HCT116 (cell line): ENCODE measurements at regions not wholly inside any gene's neighbourhood (a gene's known extent, or its start where the extent isn't known, plus 50 kb on each side); places are given as distances from the start of the nearest gene placed in this dataset.

Experiments
- ATAC-seq: fragments of 200-7000 bp; cut with Tn5 transposase; 2 replicates; pipeline ENCODE4 v1.9.1; 2020; ENCODE audit warnings: mild to moderate bottlenecking, moderate library complexity
- BruUV-seq: library from RNA; stranded (reverse); fragments of 400-500 nt; replicated peaks from 2 replicates; lab custom pipeline; 2021; lab: Mats Ljungman, UMichigan
- CTCF ChIA-PET: fragments of 300-600 bp; sonication (Branson Sonifier 250); formaldehyde crosslinking; loops from one replicate; lab custom pipeline; 2021; ENCODE audit warnings: antibody characterized with exemption; lab: Charles Lee
- POLR2A ChIA-PET: fragments of 300-600, 350-600 bp; sonication (Branson Sonifier 250); formaldehyde crosslinking; loops from one replicate; lab custom pipeline; 2021; ENCODE audit warnings: antibody characterized with exemption; lab: Charles Lee
- RAD21 ChIA-PET, 2 experiments: fragments of 300-600 bp; sonication (Branson Sonifier 250); formaldehyde crosslinking; loops; one replicate each; lab custom pipeline; 2023; ENCODE audit warnings: low total read pairs in 2 of 2; ENCODE audit not compliant: uncharacterized antibody in 2 of 2, unreplicated experiment in 2 of 2, low non-redundant PET in 1 of 2; lab: Charles Lee
- DNase-seq: peaks from one replicate; pipeline ENCODE4 v3.0.0-alpha.2; 2010; ENCODE audit warnings: low read depth, low spot score
- H2AFZ ChIP-seq: fragments of 200-600 bp; shearing (Covaris generic), sonication (generic); 2 replicates; pipeline ENCODE4 v1.6.1; 2017; ENCODE audit warnings: low read depth, mixed run types, mixed read lengths, antibody characterized with exemption, low read length; ENCODE audit not compliant: poor library complexity, severe bottlenecking
- H3K27ac ChIP-seq: 2 replicates; pipeline ENCODE4 v1.5.1; 2012; ENCODE audit warnings: low read depth, low read length
- H3K27me3 ChIP-seq: fragments of 200-600 bp; sonication (generic); 2 replicates; pipeline ENCODE4 v1.6.1; 2016; ENCODE audit warnings: mixed run types, low read length, mixed read lengths; ENCODE audit not compliant: insufficient read depth
- H3K36me3 ChIP-seq, 2 experiments: fragments of 200-500 bp in 1 of 2; fragments of 200-600 bp in 1 of 2; sonication (Bioruptor generic) in 1 of 2; sonication (generic) in 1 of 2; 2 replicates each; pipeline versions ENCODE4 v1.5.1 to v1.6.1; 2014 to 2016; ENCODE audit warnings: low read length in 2 of 2, inconsistent platforms in 1 of 2, mixed read lengths in 1 of 2, mixed run types in 1 of 2; ENCODE audit not compliant: insufficient read depth in 2 of 2, control insufficient read depth in 1 of 2
- H3K4me1 ChIP-seq, 2 experiments: fragments of 200-600 bp in 1 of 2; sonication (generic) in 1 of 2; 2 replicates each; pipeline versions ENCODE4 v1.5.1 to v1.6.1; 2012 to 2017; ENCODE audit warnings: low read length in 2 of 2, inconsistent platforms in 1 of 2, mild to moderate bottlenecking in 1 of 2, mixed read lengths in 1 of 2, mixed run types in 1 of 2, moderate library complexity in 1 of 2; ENCODE audit not compliant: insufficient read depth in 2 of 2, control insufficient read depth in 1 of 2
- H3K4me2 ChIP-seq: fragments of 200-600 bp; sonication (generic); 2 replicates; pipeline ENCODE4 v1.6.1; 2017; ENCODE audit warnings: mixed run types, low read length, mixed read lengths
- H3K4me3 ChIP-seq, 2 experiments: fragments of 200-600 bp in 1 of 2; sonication (generic) in 1 of 2; replicated peaks in 1 of 2; 2 replicates each; pipeline ENCODE4 v1.5.1; 2011 to 2016; ENCODE audit warnings: low read length in 2 of 2, control low read depth in 1 of 2, low read depth in 1 of 2, mild to moderate bottlenecking in 1 of 2, mixed read lengths in 1 of 2, mixed run types in 1 of 2
- H3K79me2 ChIP-seq: fragments of 200-600 bp; sonication (generic); 2 replicates; pipeline ENCODE4 v1.6.1; 2017; ENCODE audit warnings: mild to moderate bottlenecking, mixed run types, low read length, moderate library complexity, mixed read lengths; ENCODE audit not compliant: insufficient read depth
- H3K9ac ChIP-seq: fragments of 200-600 bp; sonication (generic); 2 replicates; pipeline ENCODE4 v1.6.1; 2016; ENCODE audit warnings: low read length, mixed read lengths
- H3K9me2 ChIP-seq: fragments of 200-600 bp; sonication (generic), shearing (Covaris generic); 2 replicates; pipeline ENCODE4 v1.6.1; 2017; ENCODE audit warnings: mixed run types, mild to moderate bottlenecking, moderate library complexity; ENCODE audit not compliant: insufficient read depth
- H3K9me3 ChIP-seq, 2 experiments: fragments of 200-500 bp in 1 of 2; fragments of 200-600 bp in 1 of 2; sonication (Bioruptor generic) in 1 of 2; sonication (generic) in 1 of 2; 2 replicates each; pipeline ENCODE4 v1.6.1; 2014 to 2017; ENCODE audit warnings: low read length in 2 of 2, mixed read lengths in 2 of 2, inconsistent platforms in 1 of 2, low read depth in 1 of 2, mild to moderate bottlenecking in 1 of 2, mixed run types in 1 of 2, moderate library complexity in 1 of 2; ENCODE audit not compliant: control insufficient read depth in 1 of 2, insufficient read depth in 1 of 2
- H4K20me1 ChIP-seq: fragments of 200-600 bp; sonication (generic), shearing (Covaris generic); 2 replicates; pipeline ENCODE4 v1.6.1; 2017; ENCODE audit warnings: mixed run types, mild to moderate bottlenecking, moderate library complexity; ENCODE audit not compliant: insufficient read depth
- CBX3 ChIP-seq: IDR thresholded peaks from 2 replicates; pipeline ENCODE4 v1.6.1; 2012; ENCODE audit warnings: low read depth
- CTCF ChIP-seq, 3 experiments: fragments of 200-600 bp in 1 of 3; sonication (generic) in 1 of 3; IDR thresholded peaks in 2 of 3; conservative IDR thresholded peaks in 1 of 3; 2 replicates each; pipeline ENCODE4 v1.5.1; 2012 to 2017; ENCODE audit warnings: low read depth in 2 of 3, low read length in 2 of 3, antibody characterized with exemption in 1 of 3, borderline replicate concordance in 1 of 3, control low read depth in 1 of 3, mild to moderate bottlenecking in 1 of 3, mixed read lengths in 1 of 3, mixed run types in 1 of 3, moderate library complexity in 1 of 3; ENCODE audit not compliant: insufficient read depth in 1 of 3
- EGR1 ChIP-seq: IDR thresholded peaks from 2 replicates; pipeline ENCODE4 v1.6.1; 2012; ENCODE audit warnings: low read depth
- JUND ChIP-seq: IDR thresholded peaks from 2 replicates; pipeline ENCODE4 v1.6.1; 2012
- MAX ChIP-seq: IDR thresholded peaks from 2 replicates; pipeline ENCODE4 v1.6.1; 2012
- POLR2A ChIP-seq: IDR thresholded peaks from 2 replicates; pipeline ENCODE4 v1.7.0; 2011; ENCODE audit warnings: borderline replicate concordance; ENCODE audit not compliant: insufficient read depth, insufficient read length; ENCODE audit errors: extremely low read depth
- SIN3A ChIP-seq: IDR thresholded peaks from 2 replicates; pipeline ENCODE4 v1.6.1; 2012; ENCODE audit warnings: low read depth
- SP1 ChIP-seq: IDR thresholded peaks from 2 replicates; pipeline ENCODE4 v1.6.1; 2012; ENCODE audit warnings: low read depth
- SRF ChIP-seq: IDR thresholded peaks from 2 replicates; pipeline ENCODE4 v1.6.1; 2012; ENCODE audit warnings: low read depth
- ZBTB33 ChIP-seq: IDR thresholded peaks from 2 replicates; pipeline ENCODE4 v1.6.1; 2011; ENCODE audit warnings: mild to moderate bottlenecking, low read length, moderate library complexity; ENCODE audit not compliant: insufficient replicate concordance; ENCODE audit errors: extremely low read depth
- ZNF274 ChIP-seq: fragments of 200-500 bp; sonication (Bioruptor generic); IDR thresholded peaks from 2 replicates; pipeline ENCODE4 v1.6.1; 2014; ENCODE audit warnings: mild to moderate bottlenecking, low read depth, low read length, inconsistent platforms
- intact Hi-C: fragments of 100-400 bp; cut with micrococcal nuclease; formaldehyde crosslinking; loops from 2 replicates; pipeline ENCODE4 v1.10.0; 2022

GRCh38 chr6:142651384-142651783 lies 293.6 kb downstream of the HIVEP2 start:
- RAD21 ChIA-PET: no interaction called here
- Histone ChIP-seq H3K9me3 (no peaks in the 10 kb centered on the region), H3K4me3 (no peak overlapping the region), H3K9me2 (no peaks in the 10 kb centered on the region), H3K4me2 (no peak overlapping the region), H3K36me3 (no peaks in the 10 kb centered on the region), H3K79me2 (no peaks in the 10 kb centered on the region), H3K4me1 (no peaks in the 10 kb centered on the region), H3K9ac (no peak overlapping the region), H3K27me3 (no peaks in the 10 kb centered on the region), H2AFZ (no peak overlapping the region), H4K20me1 (no peaks in the 10 kb centered on the region), H3K27ac (no peak overlapping the region)
- DNase-seq (no peak), ATAC-seq (no peak)
- TF ChIP-seq MAX (no peak), ZBTB33 (no peak), JUND (no peak), ZNF274 (no peak), EGR1 (no peak), SRF (no peak), SP1 (no peak), SIN3A (no peak), CBX3 (no peak), POLR2A (no peak), CTCF (IDR thresholded peaks at IDR 0.05 in 2 of 3, conservative IDR thresholded peaks at IDR 0.05 in 1 of 3; ENCODE audit: borderline replicate concordance in 1 of 3, insufficient read depth in 1 of 3, low read depth in 2 of 3, low read length in 2 of 3) (no peak)
- CTCF ChIA-PET: no interaction called here
- no TSS peak for BruUV-seq
- POLR2A ChIA-PET: no interaction called here
- intact Hi-C loops: no loop called here
